Activated B cell treated with CpG ODN at 0.5 μM for 24 hours (primary cell): ENCODE measurements at regions not wholly inside any gene's neighbourhood (a gene's known extent, or its start where the extent isn't known, plus 50 kb on each side); places are given as distances from the start of the nearest gene placed in this dataset.
"Not testable (repeated sequence)": the region's sequence is repeated elsewhere in the genome, so short reads cannot be mapped to it uniquely, and the experiment has no call there.

Source experiments
- ATAC-seq: fragments of 200-7000 bp; cut with Tn5 transposase; one replicate; pipeline ENCODE4 v1.10.0; 2021; ENCODE audit warnings: low read depth, mild to moderate bottlenecking, moderate library complexity
- CTCF ChIA-PET: fragments of 350-600 bp; sonication (Branson Sonifier 250); formaldehyde crosslinking; loops from one replicate; lab custom pipeline; 2021; ENCODE audit warnings: antibody characterized with exemption; lab: Charles Lee
- POLR2A ChIA-PET: fragments of 350-600 bp; sonication (Branson Sonifier 250); formaldehyde crosslinking; loops from one replicate; lab custom pipeline; 2021; ENCODE audit warnings: antibody characterized with exemption; lab: Charles Lee
- DNase-seq: peaks from one replicate; pipeline ENCODE4 v3.0.0; 2022
- H3K27ac Mint-ChIP-seq: one replicate; pipeline ENCODE4 v1.8.0; 2020; ENCODE audit warnings: mixed read lengths
- H3K27me3 Mint-ChIP-seq: one replicate; pipeline ENCODE4 v1.8.0; 2021; ENCODE audit warnings: mixed read lengths
- H3K36me3 Mint-ChIP-seq: one replicate; pipeline ENCODE4 v1.8.0; 2021; ENCODE audit warnings: low read depth, mixed read lengths
- H3K4me1 Mint-ChIP-seq: one replicate; pipeline ENCODE4 v1.8.0; 2021; ENCODE audit warnings: mixed read lengths
- H3K4me3 Mint-ChIP-seq: one replicate; pipeline ENCODE4 v1.8.0; 2020; ENCODE audit warnings: mild to moderate bottlenecking, mixed read lengths
- H3K9me3 Mint-ChIP-seq: one replicate; pipeline ENCODE4 v1.8.0; 2020; ENCODE audit warnings: mixed read lengths
- intact Hi-C: fragments of 100-400 bp; cut with micrococcal nuclease; formaldehyde crosslinking; loops from one replicate; pipeline ENCODE4 v1.15.1; 2024
- TF ChIP-seq, protein P1 (sequence below): fragments of 200-600 bp; IDR thresholded peaks from one replicate; pipeline ENCODE4 v1.8.0; 2022; ENCODE audit warnings: antibody characterized with exemption, mild to moderate bottlenecking

DNA sequence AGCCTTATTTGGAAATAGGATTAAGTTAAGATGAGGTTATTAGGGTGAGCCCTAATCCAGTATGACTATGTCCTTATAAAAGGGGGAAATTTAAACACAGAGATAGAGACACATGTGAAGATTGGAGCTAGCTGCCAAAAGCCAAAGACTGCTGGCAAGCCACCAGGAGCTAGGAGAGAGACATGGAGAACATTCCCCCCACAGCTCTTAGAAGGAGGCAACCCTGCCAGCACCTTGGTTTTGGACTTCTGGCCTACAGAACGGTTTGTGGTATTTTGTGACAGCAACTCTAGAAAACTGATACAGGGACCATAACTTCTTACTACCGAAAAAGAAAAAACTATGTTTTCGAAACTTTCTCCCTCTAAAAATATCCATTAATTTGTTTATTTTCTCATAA lies 245.3 kb upstream of the RARB start:
- H3K9me3 Mint-ChIP-seq, result peaks cover 5% of the 10 kb centered on the region
- ATAC-seq (no peak), DNase-seq (no peak)
- H3K4me3 Mint-ChIP-seq, result no peak overlapping the region
- no peaks in the 10 kb centered on the region for H3K36me3 Mint-ChIP-seq
- no peaks in the 10 kb centered on the region for H3K27me3 Mint-ChIP-seq
- TF ChIP-seq, protein P1, sequence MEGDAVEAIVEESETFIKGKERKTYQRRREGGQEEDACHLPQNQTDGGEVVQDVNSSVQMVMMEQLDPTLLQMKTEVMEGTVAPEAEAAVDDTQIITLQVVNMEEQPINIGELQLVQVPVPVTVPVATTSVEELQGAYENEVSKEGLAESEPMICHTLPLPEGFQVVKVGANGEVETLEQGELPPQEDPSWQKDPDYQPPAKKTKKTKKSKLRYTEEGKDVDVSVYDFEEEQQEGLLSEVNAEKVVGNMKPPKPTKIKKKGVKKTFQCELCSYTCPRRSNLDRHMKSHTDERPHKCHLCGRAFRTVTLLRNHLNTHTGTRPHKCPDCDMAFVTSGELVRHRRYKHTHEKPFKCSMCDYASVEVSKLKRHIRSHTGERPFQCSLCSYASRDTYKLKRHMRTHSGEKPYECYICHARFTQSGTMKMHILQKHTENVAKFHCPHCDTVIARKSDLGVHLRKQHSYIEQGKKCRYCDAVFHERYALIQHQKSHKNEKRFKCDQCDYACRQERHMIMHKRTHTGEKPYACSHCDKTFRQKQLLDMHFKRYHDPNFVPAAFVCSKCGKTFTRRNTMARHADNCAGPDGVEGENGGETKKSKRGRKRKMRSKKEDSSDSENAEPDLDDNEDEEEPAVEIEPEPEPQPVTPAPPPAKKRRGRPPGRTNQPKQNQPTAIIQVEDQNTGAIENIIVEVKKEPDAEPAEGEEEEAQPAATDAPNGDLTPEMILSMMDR, result no peak
- no peaks in the 10 kb centered on the region for H3K4me1 Mint-ChIP-seq
- intact Hi-C loops, result no loop called here
- ChIA-PET CTCF (no interaction called here), POLR2A (no interaction called here)
- H3K27ac Mint-ChIP-seq, result no peak overlapping the region

GRCh38 chr3:25184641-25185250 lies 243.3 kb upstream of the RARB start:
- intact Hi-C loops, result no loop called here
- ChIA-PET CTCF (no interaction called here), POLR2A (no interaction called here)
- TF ChIP-seq, protein P1, result no peak
- DNase-seq (no peak), ATAC-seq (no peak)
- Mint-ChIP-seq H3K27ac (no peak overlapping the region), H3K4me1 (no peaks in the 10 kb centered on the region), H3K9me3 (peaks cover 5% of the 10 kb centered on the region), H3K36me3 (no peaks in the 10 kb centered on the region), H3K27me3 (no peaks in the 10 kb centered on the region), H3K4me3 (no peak overlapping the region)

DNA sequence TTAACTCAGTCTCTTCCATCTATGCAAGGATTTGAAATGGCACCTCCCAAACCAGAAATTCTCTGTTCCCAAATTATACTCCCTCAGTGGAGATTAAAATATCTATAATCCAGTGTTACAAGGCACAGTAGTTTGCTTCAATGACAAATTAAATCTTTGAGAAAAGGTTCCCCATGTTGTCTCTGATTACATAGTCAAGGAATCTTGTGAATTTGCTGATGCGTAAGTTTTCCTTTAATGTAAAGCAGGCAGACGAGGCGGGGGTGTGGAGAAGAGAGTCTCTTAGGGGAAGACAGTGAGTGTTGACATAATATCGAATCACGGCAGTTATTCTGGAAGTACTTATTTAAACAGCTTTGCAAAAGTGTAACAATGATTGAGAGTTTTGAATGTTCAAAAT lies 236.4 kb upstream of the RARB start:
- Mint-ChIP-seq H3K27me3 (no peaks in the 10 kb centered on the region), H3K9me3 (peaks cover 9% of the 10 kb centered on the region), H3K4me1 (no peaks in the 10 kb centered on the region), H3K27ac (no peak overlapping the region), H3K4me3 (no peak overlapping the region), H3K36me3 (no peaks in the 10 kb centered on the region)
- POLR2A ChIA-PET, result no interaction called here
- TF ChIP-seq, protein P1, result no peak
- no peak for DNase-seq
- CTCF ChIA-PET, result no interaction called here
- intact Hi-C loops, result no loop called here
- ATAC-seq, result no peak

DNA sequence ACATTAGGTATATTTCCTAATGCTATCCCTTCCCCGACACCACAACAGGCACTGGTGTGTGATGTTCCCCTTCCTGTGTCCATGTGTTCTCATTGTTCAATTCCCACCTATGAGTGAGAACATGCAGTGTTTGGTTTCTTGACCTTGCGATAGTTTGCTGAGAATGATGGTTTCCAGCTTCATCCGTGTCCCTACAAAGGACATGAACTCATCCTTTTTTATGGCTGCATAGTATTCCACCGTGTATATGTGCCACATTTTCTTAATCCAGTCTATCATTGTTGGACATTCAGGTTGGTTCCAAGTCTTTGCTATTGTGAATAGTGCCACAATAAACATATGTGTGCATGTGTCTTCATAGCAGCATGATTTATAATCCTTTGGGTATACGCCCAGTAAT lies 228.5 kb upstream of the RARB start:
- DNase-seq, intact Hi-C loops, H3K27ac Mint-ChIP-seq, CTCF ChIA-PET, ATAC-seq, H3K4me1 Mint-ChIP-seq, POLR2A ChIA-PET, H3K36me3 Mint-ChIP-seq, H3K27me3 Mint-ChIP-seq, H3K4me3 Mint-ChIP-seq: not testable (repeated sequence)
- peaks cover 19% of the 10 kb centered on the region for H3K9me3 Mint-ChIP-seq

DNA sequence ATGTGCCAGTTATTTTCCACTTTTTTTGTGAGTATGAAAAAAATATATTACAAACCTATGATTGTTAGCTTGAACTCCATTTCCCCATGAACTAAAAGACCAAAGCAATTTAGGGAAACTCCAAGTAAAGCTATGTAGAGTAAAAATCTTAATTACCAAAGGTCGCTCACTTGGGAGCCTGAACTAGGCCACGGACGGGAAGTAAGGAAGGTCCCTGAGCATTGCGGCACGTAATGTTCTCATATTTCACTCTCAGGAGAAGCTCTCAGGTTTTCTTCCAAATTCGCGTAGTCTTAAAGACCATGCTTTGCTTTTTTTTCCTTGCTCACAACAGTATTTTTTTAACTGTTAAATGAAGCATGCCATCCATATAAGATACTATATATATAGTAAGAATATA lies 215.3 kb upstream of the RARB start:
- Mint-ChIP-seq H3K4me3 (no peak overlapping the region), H3K27ac (no peak overlapping the region), H3K9me3 (no peaks in the 10 kb centered on the region), H3K27me3 (no peaks in the 10 kb centered on the region), H3K36me3 (no peaks in the 10 kb centered on the region), H3K4me1 (no peaks in the 10 kb centered on the region)
- ChIA-PET POLR2A (no interaction called here), CTCF (no interaction called here)
- TF ChIP-seq, protein P1, result no peak
- DNase-seq (no peak), ATAC-seq (no peak)
- intact Hi-C loops, result no loop called here

DNA sequence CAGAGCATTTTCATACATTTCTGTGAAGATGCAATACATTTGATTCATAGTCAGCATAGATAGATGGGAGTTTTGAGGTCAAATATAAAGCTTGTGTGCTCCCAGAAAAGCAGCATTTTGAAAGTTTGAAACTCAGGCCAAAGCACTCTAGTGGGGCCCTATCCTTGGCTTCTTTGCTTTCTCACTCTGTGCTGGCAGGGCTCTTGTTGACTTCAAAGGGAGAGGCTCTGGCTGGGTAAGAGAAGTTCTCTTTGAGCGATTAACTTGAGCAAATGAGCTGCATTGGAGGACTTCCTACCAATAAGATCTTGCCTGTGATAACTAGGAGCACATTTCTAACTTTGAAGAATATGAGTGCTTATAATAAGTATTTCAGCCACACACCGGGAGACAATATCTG lies 214.0 kb upstream of the RARB start:
- no peaks in the 10 kb centered on the region for H3K4me1 Mint-ChIP-seq
- ChIA-PET POLR2A (no interaction called here), CTCF (no interaction called here)
- intact Hi-C loops, result no loop called here
- no peaks in the 10 kb centered on the region for H3K27me3 Mint-ChIP-seq
- H3K36me3 Mint-ChIP-seq, result no peaks in the 10 kb centered on the region
- ATAC-seq (no peak), DNase-seq (no peak)
- H3K27ac Mint-ChIP-seq, result no peak overlapping the region
- TF ChIP-seq, protein P1, result no peak
- no peaks in the 10 kb centered on the region for H3K9me3 Mint-ChIP-seq
- no peak overlapping the region for H3K4me3 Mint-ChIP-seq
